ENCODE measurements at regions not wholly inside any gene's neighbourhood (a gene's known extent, or its start where the extent isn't known, plus 50 kb on each side); places are given as distances from the start of the nearest gene placed in this dataset.
A peak's percentile ranks its signal among the peaks of the same experiment; 100 is the strongest.

- no peak for DNase-seq
Observed at GRCh38 chr4:11042760-11043159, 358.2 kb upstream of the CLNK start.

DNA sequence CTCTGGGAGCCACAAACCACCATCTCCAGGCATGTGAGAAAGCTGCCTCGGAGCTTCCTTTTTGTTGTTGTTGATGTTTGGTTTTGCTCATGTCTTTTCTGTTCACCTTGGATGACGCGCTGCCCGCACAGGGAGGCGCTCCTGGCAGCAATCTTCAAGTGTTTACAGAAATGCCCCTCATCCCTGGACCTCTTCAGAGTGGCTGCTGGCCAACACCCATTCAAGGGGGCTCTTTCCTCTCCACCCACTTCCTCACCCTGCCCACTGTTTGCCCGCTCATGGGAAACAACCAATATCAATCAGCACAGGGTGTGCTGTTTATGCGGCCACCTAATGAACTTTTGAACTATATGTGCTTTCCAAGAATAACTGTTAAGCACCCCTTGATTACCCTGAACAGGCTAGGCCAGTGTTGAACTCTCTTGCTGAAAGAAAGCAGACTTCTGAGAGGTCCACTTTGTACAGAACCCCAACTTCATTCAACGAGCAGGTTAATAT lies 355.1 kb upstream of the CLNK start:
- DNase-seq = no peak

- no peak for DNase-seq
Observed at GRCh38 chr4:11038926-11039325, 354.4 kb upstream of the CLNK start.

DNA sequence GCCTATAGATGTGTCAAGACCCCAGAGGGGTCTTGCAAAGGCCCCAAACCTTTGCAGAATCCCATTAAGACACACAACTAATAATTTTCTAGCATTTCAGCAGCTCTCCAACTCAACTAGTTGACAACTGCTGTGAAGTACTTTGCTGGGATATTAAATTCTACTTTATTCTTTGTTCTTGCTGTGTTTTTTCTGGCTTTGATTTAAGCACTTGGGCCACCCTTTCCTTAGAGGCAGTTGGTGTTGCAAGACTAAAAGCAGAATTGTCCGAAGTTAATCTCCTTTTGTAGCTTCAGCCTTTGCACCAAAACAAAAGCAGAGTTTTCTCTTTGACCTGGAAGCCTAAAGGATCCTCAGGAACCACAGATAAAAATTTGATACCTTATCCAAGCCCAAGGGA lies 353.1 kb upstream of the CLNK start:
- no peak for DNase-seq

DNA sequence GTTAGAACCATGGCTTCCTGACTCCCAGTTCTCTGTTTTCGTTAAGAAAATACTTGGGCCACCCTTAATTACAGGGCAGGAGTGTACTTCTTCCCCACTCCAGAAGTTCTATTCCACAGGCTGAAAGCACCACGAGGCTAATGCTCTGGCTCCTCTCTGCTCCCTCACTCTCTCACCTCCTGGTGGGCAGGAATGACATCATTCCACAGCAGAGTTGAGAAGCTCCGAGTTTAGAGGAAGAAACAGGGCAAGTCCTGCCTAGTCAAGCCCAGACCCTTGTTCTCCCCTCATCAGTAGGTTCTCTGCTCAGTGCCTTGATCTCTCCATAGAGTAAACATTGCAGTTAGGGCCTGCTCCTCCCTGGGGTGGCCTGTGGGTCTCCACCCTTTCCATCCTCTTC lies 343.8 kb upstream of the CLNK start:
- no peak for DNase-seq

DNA sequence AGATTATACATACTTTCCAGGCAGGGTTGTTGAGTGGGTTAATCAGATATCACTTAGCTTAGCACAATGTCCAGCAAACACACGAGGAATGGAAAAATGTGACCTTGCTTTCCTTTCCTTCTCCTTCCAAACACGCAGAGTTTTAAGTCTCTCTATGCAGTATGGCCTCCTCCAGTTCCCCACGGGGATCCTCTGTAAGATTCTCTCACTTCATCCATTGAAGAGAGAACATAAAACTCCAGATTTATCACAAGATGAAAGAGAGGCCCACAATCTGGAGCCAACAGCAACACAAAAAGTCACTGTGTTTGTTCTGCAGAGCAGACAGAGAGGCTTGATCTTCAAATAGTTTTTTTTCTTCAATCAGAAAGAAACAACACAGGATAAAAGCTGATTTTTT lies 336.8 kb upstream of the CLNK start:
- DNase-seq = no peak

- no peak for DNase-seq
Observed at GRCh38 chr4:11019451-11020240, 335.1 kb upstream of the CLNK start.

DNA sequence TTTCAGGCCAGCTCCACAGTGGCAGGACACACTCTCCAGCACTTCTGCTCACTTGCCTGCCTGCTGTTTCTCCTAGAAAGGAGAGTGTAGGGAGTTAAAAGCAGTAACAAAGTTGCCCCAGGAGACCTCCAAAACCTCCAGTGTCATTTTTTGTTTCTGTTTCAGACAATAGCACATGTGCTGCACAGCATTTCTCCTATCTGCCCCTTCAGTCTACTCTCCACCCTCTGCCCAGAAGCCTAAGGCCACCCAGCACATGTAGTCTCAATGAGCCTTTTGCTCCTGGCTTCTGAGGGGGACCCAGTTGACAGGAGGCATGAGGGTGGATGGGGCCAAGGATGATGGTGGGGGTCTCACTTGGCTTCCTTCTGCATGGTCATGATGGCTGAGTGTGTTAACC lies 329.6 kb upstream of the CLNK start:
- no peak for DNase-seq

- DNase-seq = no peak
Observed at GRCh38 chr4:11013094-11013664, 328.6 kb upstream of the CLNK start.

- DNase-seq = no peak
Observed at GRCh38 chr4:11011249-11011648, 326.7 kb upstream of the CLNK start.

DNA sequence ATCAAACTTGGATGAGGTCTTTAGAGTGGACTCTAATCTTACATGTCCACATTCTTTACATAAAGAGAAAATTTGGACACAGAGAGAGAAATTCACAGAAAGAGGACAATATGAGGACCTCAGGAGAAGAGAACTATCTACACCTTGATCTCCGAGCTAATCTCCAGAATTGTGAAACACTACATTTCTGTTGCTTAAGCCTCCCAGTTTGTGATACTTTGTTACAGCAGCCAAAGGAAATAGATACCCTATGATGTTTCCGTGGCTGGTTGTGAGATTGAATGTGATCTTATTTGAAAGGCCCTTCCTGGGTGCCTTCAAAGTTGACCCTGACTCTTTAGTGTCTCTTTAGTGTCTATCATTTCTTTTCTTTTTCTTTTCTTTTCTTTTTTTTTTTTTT lies 326.1 kb upstream of the CLNK start:
- DNase-seq = no peak

DNA sequence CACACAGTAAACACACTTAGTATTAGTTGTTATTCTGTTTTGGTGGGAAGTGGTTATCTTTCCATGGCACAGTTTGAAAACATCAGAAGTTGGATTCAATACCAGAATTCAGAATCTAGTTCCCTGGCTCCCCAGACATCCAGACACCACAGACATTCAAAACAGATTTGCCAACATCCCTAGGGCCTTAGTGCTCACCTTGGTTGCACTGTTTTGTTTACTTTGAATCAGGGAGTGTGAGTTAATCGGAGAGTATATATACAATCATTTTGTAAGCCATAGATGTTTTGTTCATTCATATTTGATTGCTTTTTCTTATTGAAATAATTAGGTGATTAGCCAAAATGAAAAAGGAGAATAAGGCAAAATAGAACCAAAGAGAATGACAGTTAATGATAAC lies 324.7 kb upstream of the CLNK start:
- DNase-seq = no peak

DNA sequence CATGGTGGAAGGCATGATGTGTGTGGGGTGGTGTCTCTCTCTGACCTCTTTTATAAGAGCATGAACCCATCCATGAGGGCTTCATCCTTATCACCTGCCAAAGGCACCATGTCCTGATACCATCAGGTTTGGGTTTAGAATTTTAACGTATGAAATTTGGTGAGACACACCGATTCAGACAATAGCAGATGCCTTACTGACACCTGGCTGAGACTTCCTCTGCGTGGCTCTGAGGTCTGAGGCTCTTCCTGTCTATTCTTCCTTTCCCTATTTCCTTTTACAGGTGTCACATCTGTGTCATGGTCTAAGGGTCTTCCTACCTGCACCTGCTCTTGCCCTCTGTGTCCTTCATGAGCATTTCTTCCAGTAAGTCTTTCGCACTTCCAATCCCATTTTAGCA lies 320.7 kb upstream of the CLNK start:
- no peak for DNase-seq

- no peak for DNase-seq
Observed at GRCh38 chr4:11004818-11005217, 320.2 kb upstream of the CLNK start.

DNA sequence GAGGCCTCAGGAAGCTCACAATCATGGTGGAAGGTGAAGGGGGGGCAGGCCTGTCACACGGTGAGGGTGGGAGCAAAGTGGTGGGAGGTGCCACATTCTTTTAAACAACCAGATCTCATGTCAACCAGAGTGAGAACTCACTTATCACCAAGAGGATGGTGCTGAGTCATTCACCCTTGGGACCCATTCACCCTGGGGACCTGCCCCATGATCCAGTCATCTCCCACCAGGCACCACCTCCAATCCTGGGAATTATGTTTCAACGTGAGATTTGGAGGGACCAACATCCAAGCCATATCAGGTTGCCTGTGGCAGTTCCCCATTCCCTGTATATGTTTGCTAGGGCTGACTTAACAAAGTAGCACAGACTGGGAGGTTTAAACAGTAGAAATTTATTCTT lies 318.4 kb upstream of the CLNK start:
- no peak for DNase-seq

DNA sequence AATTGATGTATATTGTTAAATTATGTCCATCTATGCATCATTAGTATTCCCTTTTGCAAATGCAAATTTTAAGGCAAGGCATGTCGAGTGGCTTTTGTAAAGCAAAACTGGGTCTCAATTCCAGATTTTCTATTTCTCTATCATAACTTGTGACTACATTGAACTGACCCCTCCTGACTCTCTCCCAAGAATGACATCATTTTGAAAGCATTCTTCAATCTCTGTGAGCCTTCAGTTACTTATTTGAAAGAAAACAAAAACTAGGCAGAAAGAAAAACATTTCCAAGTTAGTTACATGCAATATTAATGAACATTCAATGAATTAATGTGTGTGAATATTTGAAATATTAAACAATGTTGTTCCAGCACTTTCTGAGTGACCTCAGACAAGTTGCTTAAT lies 314.3 kb upstream of the CLNK start:
- no peak for DNase-seq

- DNase-seq = no peak
Observed at GRCh38 chr4:10984815-10985214, 300.2 kb upstream of the CLNK start.

- DNase-seq = no peak
Observed at GRCh38 chr4:10983885-10984640, 299.5 kb upstream of the CLNK start.

DNA sequence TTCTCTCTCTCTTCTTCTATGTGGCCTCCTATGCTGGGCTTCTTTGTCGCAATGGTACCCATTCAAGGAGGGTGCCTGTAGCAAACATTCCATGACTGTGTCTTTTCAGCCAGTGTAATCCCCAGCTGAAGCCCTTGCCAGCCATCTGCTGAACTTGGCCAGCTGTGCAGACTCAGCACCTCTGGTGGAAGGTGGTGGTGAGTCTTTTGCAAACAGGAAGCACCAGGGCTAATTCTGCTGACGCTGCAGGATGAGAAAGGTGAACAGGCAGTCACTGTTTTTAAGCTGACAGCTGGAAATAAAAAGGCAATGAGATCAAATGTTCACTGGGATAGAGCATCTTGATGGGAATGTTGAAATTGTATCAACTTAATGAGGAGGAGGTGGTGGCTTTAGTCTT lies 298.7 kb upstream of the CLNK start:
- DNase-seq = peak; percentile 8

DNA sequence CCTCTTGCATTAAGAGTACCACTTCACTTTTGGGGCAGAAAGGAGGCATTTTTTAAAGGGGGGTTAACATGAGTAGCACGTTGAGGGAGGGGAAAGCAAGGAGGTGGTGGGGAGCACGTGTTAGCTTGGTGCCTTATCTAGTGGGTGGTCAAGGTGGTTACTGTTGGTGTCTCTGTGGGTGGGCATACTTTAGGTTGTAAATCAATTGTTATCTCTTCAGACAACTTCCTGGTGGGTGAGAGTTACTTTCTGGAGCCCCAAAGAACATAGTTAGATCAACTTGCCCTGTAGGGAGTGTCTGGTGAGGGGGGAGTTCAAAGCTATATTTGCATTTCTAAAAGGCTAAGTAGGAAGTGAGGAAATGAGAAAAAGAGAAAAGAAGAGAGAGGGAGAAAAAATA lies 297.7 kb upstream of the CLNK start:
- no peak for DNase-seq

- no peak for DNase-seq
Observed at GRCh38 chr4:10981576-10981975, 297.0 kb upstream of the CLNK start.

GRCh38 chr4:10981096-10981495 lies 296.5 kb upstream of the CLNK start:
- no peak for DNase-seq

DNA sequence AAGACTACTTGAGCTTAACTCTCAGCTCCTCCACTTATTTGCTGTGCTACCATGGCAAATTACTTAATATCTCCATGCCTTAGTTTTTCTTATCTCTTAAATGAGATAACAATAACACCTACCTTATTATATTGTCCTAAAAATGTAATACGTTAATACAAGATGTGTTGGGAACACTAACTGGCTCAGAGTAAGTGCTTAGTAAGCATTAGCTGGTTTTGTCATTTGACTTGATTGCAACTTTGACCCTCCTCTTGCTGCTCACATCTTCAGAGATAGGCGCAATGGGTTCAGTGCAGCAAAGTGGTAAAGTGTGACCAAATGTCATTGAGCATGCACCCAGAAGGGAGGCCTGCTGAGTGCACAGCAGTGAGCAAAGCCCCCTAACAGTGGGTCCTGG lies 294.5 kb upstream of the CLNK start:
- DNase-seq = no peak

GRCh38 chr4:10977534-10977933 lies 293.0 kb upstream of the CLNK start:
- DNase-seq = no peak

Measured in CD4-positive, alpha-beta T cell treated with Interleukin-4 for 4 hours (primary cell).